ENCODE measurements at regions not wholly inside any gene's neighbourhood (a gene's known extent, or its start where the extent isn't known, plus 50 kb on each side); places are given as distances from the start of the nearest gene placed in this dataset.

- no peak for TF ChIP-seq CTCF (conservative IDR thresholded peaks at IDR 0.05; ENCODE audit: low read depth, low read length)
- TF ChIP-seq POLR2A (IDR thresholded peaks at IDR 0.05; ENCODE audit: low read depth, low read length) = no peak
- no peak for TF ChIP-seq CHD1 (IDR thresholded peaks at IDR 0.05; ENCODE audit: low read depth, low read length)
- no peak for TF ChIP-seq RFX5 (IDR thresholded peaks at IDR 0.05; ENCODE audit: low read depth, low read length)
- TF ChIP-seq MXI1 (IDR thresholded peaks at IDR 0.05; ENCODE audit: borderline replicate concordance, low read depth, low read length) = no peak
- TF ChIP-seq MAFK (IDR thresholded peaks at IDR 0.05; ENCODE audit: low read depth, low read length) = no peak
- TF ChIP-seq BHLHE40 (IDR thresholded peaks at IDR 0.05; ENCODE audit: low read depth, low read length) = no peak
- no peak for TF ChIP-seq RCOR1 (IDR thresholded peaks at IDR 0.05; ENCODE audit: insufficient replicate concordance, low read length)
- TF ChIP-seq RAD21 (IDR thresholded peaks at IDR 0.05; ENCODE audit: low read length) = no peak
- no peak for TF ChIP-seq SMC3 (IDR thresholded peaks at IDR 0.05; ENCODE audit: low read depth, low read length)
Observed at GRCh38 chr14:86788224-86788623, 1204.8 kb downstream of the GALC start.

Measured in IMR-90 (cell line).